GM12878 (cell line): ENCODE measurements at regions not wholly inside any gene's neighbourhood (a gene's known extent, or its start where the extent isn't known, plus 50 kb on each side); places are given as distances from the start of the nearest gene placed in this dataset.

Experiments used
- ATAC-seq: fragments of 200-7000 bp; cut with Tn5 transposase; 3 replicates; pipeline ENCODE4 v1.9.1; 2020; ENCODE audit warnings: mild to moderate bottlenecking, moderate library complexity
- BruUV-seq: library from RNA; stranded (reverse); fragments of 400-500 nt; replicated peaks from 2 replicates; lab custom pipeline; 2021; lab: Mats Ljungman, UMichigan
- CTCF ChIA-PET: fragments of 300-600 bp; sonication (Branson Sonifier 250); formaldehyde crosslinking; extraction: SDS; loops from one replicate; lab custom pipeline; 2021; ENCODE audit warnings: inconsistent platforms; lab: Yijun Ruan, JAX
- POLR2A ChIA-PET: fragments of 350-600 bp; formaldehyde crosslinking; extraction: SDS; loops from one replicate; lab custom pipeline; 2021; ENCODE audit warnings: inconsistent platforms; lab: Charles Lee
- RAD21 ChIA-PET: fragments of 300-600 bp; sonication (Branson Sonifier 250); formaldehyde crosslinking; loops from one replicate; lab custom pipeline; 2023; ENCODE audit warnings: antibody characterized with exemption; ENCODE audit not compliant: unreplicated experiment; lab: Charles Lee
- SMC1A ChIA-PET: fragments of 300-600 bp; sonication (Branson Sonifier 250); formaldehyde crosslinking; loops from one replicate; lab custom pipeline; 2023; ENCODE audit not compliant: unreplicated experiment, uncharacterized antibody; lab: Charles Lee
- DNase-seq: peaks from one replicate; pipeline ENCODE4 v3.0.0-alpha.2; 2011; ENCODE audit warnings: low read depth, low spot score
- FAIRE-seq: peaks from 3 replicates; lab custom pipeline; 2011; peaks lifted over from hg19 to GRCh38; lab: Jason Lieb, UNC
- H2AFZ ChIP-seq: 2 replicates; pipeline ENCODE4 v1.6.0; 2011; ENCODE audit warnings: low read depth, low read length, control low read depth; ENCODE audit not compliant: control insufficient read depth
- H3K27ac ChIP-seq: 2 replicates; pipeline ENCODE4 v1.5.1; 2011; ENCODE audit warnings: control low read depth; ENCODE audit not compliant: control insufficient read depth, insufficient read depth
- H3K27me3 ChIP-seq, 2 experiments: replicated peaks in 1 of 2; 2 replicates each; pipeline versions ENCODE4 v1.6.0 to v1.6.1; 2011; ENCODE audit warnings: low read length in 1 of 2; ENCODE audit not compliant: control insufficient read depth in 2 of 2, insufficient read depth in 2 of 2
- H3K36me3 ChIP-seq, 2 experiments: 2 replicates each; pipeline ENCODE4 v1.5.1; 2011; ENCODE audit warnings: low read length in 1 of 2; ENCODE audit not compliant: control insufficient read depth in 2 of 2, insufficient read depth in 2 of 2
- H3K4me1 ChIP-seq: 2 replicates; pipeline ENCODE4 v1.6.1; 2011; ENCODE audit warnings: mild to moderate bottlenecking, low read length, moderate library complexity, mixed read lengths; ENCODE audit not compliant: control insufficient read depth, insufficient read depth
- H3K4me2 ChIP-seq: 2 replicates; pipeline ENCODE4 v1.6.0; 2011; ENCODE audit warnings: control low read depth; ENCODE audit not compliant: control insufficient read depth, insufficient read depth
- H3K4me3 ChIP-seq: fragments of 200-600 bp; sonication (generic); 2 replicates; pipeline ENCODE4 v1.5.1; 2016
- H3K79me2 ChIP-seq: 2 replicates; pipeline ENCODE4 v1.6.0; 2011; ENCODE audit warnings: low read length; ENCODE audit not compliant: control insufficient read depth, insufficient read depth
- H3K9ac ChIP-seq: 2 replicates; pipeline ENCODE4 v1.8.0; 2011; ENCODE audit warnings: low read length, control low read depth, mixed read lengths; ENCODE audit not compliant: control insufficient read depth, insufficient read depth
- H3K9me3 ChIP-seq: replicated peaks from 3 replicates; pipeline ENCODE4 v1.5.1; 2011; ENCODE audit warnings: mild to moderate bottlenecking, low read length; ENCODE audit not compliant: control insufficient read depth, insufficient read depth
- H4K20me1 ChIP-seq: 2 replicates; pipeline ENCODE4 v1.6.0; 2011; ENCODE audit not compliant: control insufficient read depth, insufficient read depth
- CBX5 ChIP-seq: sonication (generic); IDR thresholded peaks from 2 replicates; pipeline ENCODE4 v1.6.1; 2016; ENCODE audit warnings: low read depth, moderate library complexity, mild to moderate bottlenecking, inconsistent platforms
- CHD2 ChIP-seq: IDR thresholded peaks from 2 replicates; pipeline ENCODE4 v1.6.1; 2011; ENCODE audit warnings: low read depth, low read length, improper control_type of control experiment, borderline replicate concordance
- CREB1 ChIP-seq: IDR thresholded peaks from 2 replicates; pipeline ENCODE4 v1.6.1; 2012; ENCODE audit warnings: low read depth, mild to moderate bottlenecking, inconsistent platforms
- FOXK2 ChIP-seq: fragments of 450-650 bp; IDR thresholded peaks from 2 replicates; pipeline ENCODE4 v1.6.1; 2017; ENCODE audit warnings: mild to moderate bottlenecking, moderate library complexity
- IKZF1 ChIP-seq: fragments of 450-650 bp; conservative IDR thresholded peaks from 2 replicates; pipeline ENCODE4 v1.6.1; 2017; ENCODE audit warnings: antibody characterized with exemption, mild to moderate bottlenecking
- KLF5 ChIP-seq: fragments of 450-650 bp; IDR thresholded peaks from 2 replicates; pipeline ENCODE4 v1.6.1; 2014; ENCODE audit warnings: mild to moderate bottlenecking; ENCODE audit not compliant: partially characterized antibody
- MXI1 ChIP-seq: fragments of 150-350 bp; IDR thresholded peaks from 2 replicates; pipeline ENCODE4 v1.6.1; 2011; ENCODE audit warnings: low read depth, mild to moderate bottlenecking, inconsistent platforms, low read length, improper control_type of control experiment
- MYC ChIP-seq: IDR thresholded peaks from 2 replicates; pipeline ENCODE4 v1.6.1; 2011; ENCODE audit warnings: mild to moderate bottlenecking, low read length, moderate library complexity, inconsistent platforms; ENCODE audit not compliant: insufficient read depth, insufficient replicate concordance, insufficient read length, severe bottlenecking
- SP1 ChIP-seq: IDR thresholded peaks from one replicate; pipeline ENCODE4 v1.6.1; 2011; ENCODE audit warnings: low read depth, low read length
- STAT1 ChIP-seq: fragments of 450-650 bp; conservative IDR thresholded peaks from 2 replicates; pipeline ENCODE4 v1.6.1; 2014; ENCODE audit warnings: antibody characterized with exemption, mild to moderate bottlenecking
- SUPT20H ChIP-seq: IDR thresholded peaks from 2 replicates; pipeline ENCODE4 v1.6.1; 2011; ENCODE audit warnings: low read depth, mild to moderate bottlenecking, low read length, moderate library complexity, borderline replicate concordance; ENCODE audit not compliant: control insufficient read depth
- ZNF384 ChIP-seq: IDR thresholded peaks from 2 replicates; pipeline ENCODE4 v1.6.1; 2012; ENCODE audit warnings: low read depth, mild to moderate bottlenecking, low read length, improper control_type of control experiment, borderline replicate concordance
- WGBS: methylation state at CpG from one replicate; pipeline ENCODE4 v1.1.6; 2016; ENCODE audit warnings: low lambda C conversion rate; ENCODE audit not compliant: insufficient replicate concordance, insufficient coverage; ENCODE audit errors: missing lambda C conversion rate; 5-methylcytosine and 5-hydroxymethylcytosine counted together
- in situ Hi-C: fragments of 300-500 bp; cut with MboI; formaldehyde crosslinking; loops from 9 replicates; pipeline ENCODE4 v1.14.3; 2018; ENCODE audit warnings: mixed read lengths
- intact Hi-C: fragments of 100-400 bp; cut with micrococcal nuclease; formaldehyde crosslinking; loops from one replicate; pipeline ENCODE4 v1.14.2; 2022; ENCODE audit not compliant: unreplicated experiment
- TF ChIP-seq, protein P1 (sequence below): IDR thresholded peaks from 2 replicates; pipeline ENCODE4 v1.6.1; 2011; ENCODE audit warnings: borderline replicate concordance, low read depth, mild to moderate bottlenecking, moderate library complexity, mixed read lengths, low read length; ENCODE audit not compliant: insufficient read depth; ENCODE audit errors: extremely low read length
- TF ChIP-seq, protein P2 (sequence below): fragments of 450-650 bp; IDR thresholded peaks from 2 replicates; pipeline ENCODE4 v1.6.1; 2017; ENCODE audit warnings: mild to moderate bottlenecking, low read depth, inconsistent platforms; ENCODE audit not compliant: poor library complexity, severe bottlenecking

- intact Hi-C loops = no loop called here
- no peaks in the 10 kb centered on the region for H4K20me1 ChIP-seq
- in situ Hi-C loops = no loop called here
- no peak for TF ChIP-seq IKZF1
- TF ChIP-seq CHD2 = no peak
- DNase-seq = no peak
- no peak overlapping the region for H3K27ac ChIP-seq
- SMC1A ChIA-PET = interaction anchor here (1.4 kb wide), 1 partner anchor 17 kb away, joined by 4 read pairs; no protein-coding TSS in a partner anchor
- no peak for FAIRE-seq
- no peak overlapping the region for H3K4me3 ChIP-seq
- BruUV-seq = no TSS peak
- CTCF ChIA-PET = no interaction called here
- no peak overlapping the region for H2AFZ ChIP-seq
- H3K79me2 ChIP-seq = no peaks in the 10 kb centered on the region
- no peak overlapping the region for H3K4me2 ChIP-seq
- H3K27me3 ChIP-seq = no peaks in the 10 kb centered on the region; a peak in 2 of 4 replicates
- RAD21 ChIA-PET = no interaction called here
- no peak for ATAC-seq
- H3K4me1 ChIP-seq = no peaks in the 10 kb centered on the region
- 35% methylated on average over 9 of the region's 9 CpGs for WGBS
- no peaks in the 10 kb centered on the region for H3K36me3 ChIP-seq
- no peaks in the 10 kb centered on the region for H3K9me3 ChIP-seq
- POLR2A ChIA-PET = no interaction called here
- no peak overlapping the region for H3K9ac ChIP-seq
Measured at GRCh38 chr2:15839426-15840124, 100.8 kb upstream of the MYCN start.

- no peak for DNase-seq
- ATAC-seq = no peak
- no peak for FAIRE-seq
- ChIA-PET RAD21 (no interaction called here), POLR2A (no interaction called here), SMC1A (interaction anchor here (1.4 kb wide), 1 partner anchor 17 kb away, joined by 4 read pairs; no protein-coding TSS in a partner anchor), CTCF (no interaction called here)
- H3K4me1 ChIP-seq = no peaks in the 10 kb centered on the region
- WGBS = 0% methylated on average over 3 of the region's 3 CpGs
- no peak overlapping the region for H3K27ac ChIP-seq
- H2AFZ ChIP-seq = no peak overlapping the region
- H4K20me1 ChIP-seq = no peaks in the 10 kb centered on the region
- no peak overlapping the region for H3K9ac ChIP-seq
- no TSS peak for BruUV-seq
- in situ Hi-C loops = no loop called here
- H3K4me3 ChIP-seq = no peak overlapping the region
- H3K9me3 ChIP-seq = no peaks in the 10 kb centered on the region
- H3K27me3 ChIP-seq = no peaks in the 10 kb centered on the region; a peak in 2 of 4 replicates
- no peaks in the 10 kb centered on the region for H3K79me2 ChIP-seq
- no peaks in the 10 kb centered on the region for H3K36me3 ChIP-seq
- intact Hi-C loops = no loop called here
- no peak overlapping the region for H3K4me2 ChIP-seq
- TF ChIP-seq CREB1 (no peak), FOXK2 (no peak), SUPT20H (no peak), CBX5 (no peak), KLF5 (no peak), MYC (no peak), STAT1 (no peak), ZNF384 (no peak), MXI1 (no peak), SP1 (no peak)
- TF ChIP-seq, protein P1, sequence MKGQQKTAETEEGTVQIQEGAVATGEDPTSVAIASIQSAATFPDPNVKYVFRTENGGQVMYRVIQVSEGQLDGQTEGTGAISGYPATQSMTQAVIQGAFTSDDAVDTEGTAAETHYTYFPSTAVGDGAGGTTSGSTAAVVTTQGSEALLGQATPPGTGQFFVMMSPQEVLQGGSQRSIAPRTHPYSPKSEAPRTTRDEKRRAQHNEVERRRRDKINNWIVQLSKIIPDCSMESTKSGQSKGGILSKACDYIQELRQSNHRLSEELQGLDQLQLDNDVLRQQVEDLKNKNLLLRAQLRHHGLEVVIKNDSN = no peak
- TF ChIP-seq, protein P2, sequence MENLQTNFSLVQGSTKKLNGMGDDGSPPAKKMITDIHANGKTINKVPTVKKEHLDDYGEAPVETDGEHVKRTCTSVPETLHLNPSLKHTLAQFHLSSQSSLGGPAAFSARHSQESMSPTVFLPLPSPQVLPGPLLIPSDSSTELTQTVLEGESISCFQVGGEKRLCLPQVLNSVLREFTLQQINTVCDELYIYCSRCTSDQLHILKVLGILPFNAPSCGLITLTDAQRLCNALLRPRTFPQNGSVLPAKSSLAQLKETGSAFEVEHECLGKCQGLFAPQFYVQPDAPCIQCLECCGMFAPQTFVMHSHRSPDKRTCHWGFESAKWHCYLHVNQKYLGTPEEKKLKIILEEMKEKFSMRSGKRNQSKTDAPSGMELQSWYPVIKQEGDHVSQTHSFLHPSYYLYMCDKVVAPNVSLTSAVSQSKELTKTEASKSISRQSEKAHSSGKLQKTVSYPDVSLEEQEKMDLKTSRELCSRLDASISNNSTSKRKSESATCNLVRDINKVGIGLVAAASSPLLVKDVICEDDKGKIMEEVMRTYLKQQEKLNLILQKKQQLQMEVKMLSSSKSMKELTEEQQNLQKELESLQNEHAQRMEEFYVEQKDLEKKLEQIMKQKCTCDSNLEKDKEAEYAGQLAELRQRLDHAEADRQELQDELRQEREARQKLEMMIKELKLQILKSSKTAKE = no peak
Measured at GRCh38 chr2:15840148-15840547, 100.2 kb upstream of the MYCN start.
